ENCODE measurements at regions not wholly inside any gene's neighbourhood (a gene's known extent, or its start where the extent isn't known, plus 50 kb on each side); places are given as distances from the start of the nearest gene placed in this dataset.

DNA sequence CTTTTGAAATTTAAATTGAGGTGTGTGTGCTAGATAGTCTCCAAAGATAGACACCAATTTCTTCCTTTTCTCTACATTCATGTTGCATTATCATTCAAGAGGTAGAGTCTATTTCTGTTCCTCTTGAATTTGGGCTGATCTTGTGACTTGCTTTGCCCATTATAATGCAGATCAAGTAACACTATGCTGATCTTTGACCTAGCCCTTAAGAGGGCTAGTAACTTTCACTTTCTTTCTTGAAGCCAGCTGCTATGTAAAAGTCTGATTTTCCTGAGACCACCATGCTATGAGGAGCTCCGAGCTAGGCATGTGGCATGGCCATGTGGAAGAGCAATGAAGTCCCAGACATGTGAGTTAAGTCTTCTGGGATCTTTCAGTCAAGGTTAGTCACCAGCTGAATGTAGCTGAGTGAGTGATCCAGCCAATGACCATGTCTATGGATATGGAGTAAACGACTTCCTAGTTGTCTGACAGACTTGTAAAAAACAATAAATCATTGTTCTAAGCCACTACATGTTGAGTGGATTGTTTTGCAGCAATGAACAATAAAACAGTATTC is 189.4 kb upstream of the CWC22 start:
- no peak for TF ChIP-seq ZFX (IDR thresholded peaks at IDR 0.05)
- TF ChIP-seq, protein P1, sequence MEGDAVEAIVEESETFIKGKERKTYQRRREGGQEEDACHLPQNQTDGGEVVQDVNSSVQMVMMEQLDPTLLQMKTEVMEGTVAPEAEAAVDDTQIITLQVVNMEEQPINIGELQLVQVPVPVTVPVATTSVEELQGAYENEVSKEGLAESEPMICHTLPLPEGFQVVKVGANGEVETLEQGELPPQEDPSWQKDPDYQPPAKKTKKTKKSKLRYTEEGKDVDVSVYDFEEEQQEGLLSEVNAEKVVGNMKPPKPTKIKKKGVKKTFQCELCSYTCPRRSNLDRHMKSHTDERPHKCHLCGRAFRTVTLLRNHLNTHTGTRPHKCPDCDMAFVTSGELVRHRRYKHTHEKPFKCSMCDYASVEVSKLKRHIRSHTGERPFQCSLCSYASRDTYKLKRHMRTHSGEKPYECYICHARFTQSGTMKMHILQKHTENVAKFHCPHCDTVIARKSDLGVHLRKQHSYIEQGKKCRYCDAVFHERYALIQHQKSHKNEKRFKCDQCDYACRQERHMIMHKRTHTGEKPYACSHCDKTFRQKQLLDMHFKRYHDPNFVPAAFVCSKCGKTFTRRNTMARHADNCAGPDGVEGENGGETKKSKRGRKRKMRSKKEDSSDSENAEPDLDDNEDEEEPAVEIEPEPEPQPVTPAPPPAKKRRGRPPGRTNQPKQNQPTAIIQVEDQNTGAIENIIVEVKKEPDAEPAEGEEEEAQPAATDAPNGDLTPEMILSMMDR (conservative IDR thresholded peaks at IDR 0.05), result no peak
- H3K27ac ChIP-seq, result no peak overlapping the region

DNA sequence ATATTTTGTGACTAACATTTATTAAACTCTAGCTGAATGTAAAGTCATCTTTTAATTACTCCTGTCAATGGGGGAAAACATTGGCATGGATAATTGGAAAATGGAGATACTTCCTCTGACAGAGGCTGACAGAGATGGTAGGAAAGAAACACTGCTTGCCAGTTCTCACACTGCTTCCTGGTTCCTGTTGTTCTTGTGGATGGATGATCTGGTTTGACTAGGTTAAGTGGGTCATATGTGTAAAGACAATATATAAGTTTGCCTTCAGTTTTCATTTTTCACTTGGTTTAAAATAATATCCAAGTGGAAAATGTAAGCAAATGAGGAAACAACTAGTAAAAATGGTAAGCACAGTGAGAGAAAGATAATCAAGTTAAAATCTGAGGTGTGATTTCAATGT is 188.8 kb upstream of the CWC22 start:
- H3K27ac ChIP-seq, result no peak overlapping the region
- TF ChIP-seq, protein P1 (conservative IDR thresholded peaks at IDR 0.05), result no peak
- no peak for TF ChIP-seq ZFX (IDR thresholded peaks at IDR 0.05)

DNA sequence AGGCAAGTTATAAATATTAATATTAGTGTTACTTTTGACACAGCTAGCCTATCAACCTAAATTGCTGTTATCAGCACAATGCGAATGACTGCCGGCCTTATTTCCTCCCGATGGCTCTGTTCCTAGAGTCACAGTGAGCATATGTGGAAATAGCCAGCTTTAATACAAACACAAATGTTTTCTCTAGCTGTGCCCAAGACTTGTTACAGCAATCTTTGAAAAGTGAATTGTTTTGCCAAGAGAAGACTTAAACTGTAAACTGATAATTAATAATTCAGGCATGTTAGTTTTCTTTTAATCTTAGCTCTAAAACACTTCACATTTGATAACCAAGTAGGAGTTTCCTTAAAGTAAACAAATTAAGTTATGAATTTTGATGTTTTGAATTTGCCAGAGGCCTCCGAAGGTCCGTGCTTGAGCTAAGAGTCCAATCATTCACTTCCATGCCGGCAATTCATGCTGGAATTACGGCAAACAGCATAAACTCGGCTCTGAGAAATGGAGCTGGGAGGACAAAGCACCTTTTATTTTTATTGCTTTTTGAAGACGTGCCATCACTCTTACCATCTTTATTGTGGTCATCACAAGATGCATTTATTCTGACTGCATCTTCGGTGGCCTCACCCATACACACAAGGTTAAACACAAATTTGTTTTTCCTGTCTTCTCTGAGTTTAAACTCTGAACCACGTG is 184.5 kb upstream of the CWC22 start:
- no peak overlapping the region for H3K27ac ChIP-seq

DNA sequence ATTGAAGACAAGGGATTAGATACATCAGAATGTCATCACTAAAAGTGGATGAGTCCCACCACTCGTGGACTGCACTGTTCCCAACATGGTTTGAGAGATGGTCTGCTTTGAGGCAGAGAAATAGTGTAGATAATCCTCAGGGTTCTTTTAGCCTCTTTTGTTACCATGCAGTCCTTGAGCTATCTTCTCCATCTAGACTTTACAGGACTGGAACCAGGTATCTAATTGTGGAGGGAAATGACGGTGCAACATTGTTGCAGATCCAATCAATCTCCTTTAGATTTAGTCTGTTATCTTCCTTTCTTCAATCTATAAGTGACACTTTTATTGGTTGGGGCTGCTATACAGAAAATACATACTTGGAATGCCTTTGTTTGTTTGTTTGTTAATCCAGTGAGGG is 183.8 kb upstream of the CWC22 start:
- H3K27ac ChIP-seq, result no peak overlapping the region
- no peak for TF ChIP-seq ZFX (IDR thresholded peaks at IDR 0.05)
- TF ChIP-seq, protein P1 (conservative IDR thresholded peaks at IDR 0.05), result no peak

More for the DNA sequence above, 184.5 kb upstream of the CWC22 start:
- TF ChIP-seq, protein P1 (conservative IDR thresholded peaks at IDR 0.05), result no peak
- no peak for TF ChIP-seq ZFX (IDR thresholded peaks at IDR 0.05)

DNA sequence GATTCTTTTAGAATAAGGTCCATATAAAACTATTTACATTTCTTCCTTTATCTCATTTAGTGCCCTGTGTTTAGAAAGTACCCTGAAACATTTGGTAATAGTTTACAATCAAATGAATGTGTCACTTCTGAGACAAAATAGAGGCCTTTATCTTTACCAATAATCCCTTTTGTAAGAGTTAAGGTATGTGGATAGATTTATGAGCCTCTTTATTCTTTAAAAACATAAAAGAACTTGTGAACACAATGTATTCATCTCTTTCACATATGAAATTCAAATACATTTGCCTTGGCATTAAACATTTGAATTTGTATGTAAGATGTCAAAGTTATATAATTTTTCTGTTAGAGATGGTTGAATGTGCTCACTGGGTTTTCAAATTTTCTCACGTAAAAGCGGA is 180.5 kb upstream of the CWC22 start:
- TF ChIP-seq, protein P1 (conservative IDR thresholded peaks at IDR 0.05), result no peak
- no peak for TF ChIP-seq ZFX (IDR thresholded peaks at IDR 0.05)
- H3K27ac ChIP-seq, result no peak overlapping the region

DNA sequence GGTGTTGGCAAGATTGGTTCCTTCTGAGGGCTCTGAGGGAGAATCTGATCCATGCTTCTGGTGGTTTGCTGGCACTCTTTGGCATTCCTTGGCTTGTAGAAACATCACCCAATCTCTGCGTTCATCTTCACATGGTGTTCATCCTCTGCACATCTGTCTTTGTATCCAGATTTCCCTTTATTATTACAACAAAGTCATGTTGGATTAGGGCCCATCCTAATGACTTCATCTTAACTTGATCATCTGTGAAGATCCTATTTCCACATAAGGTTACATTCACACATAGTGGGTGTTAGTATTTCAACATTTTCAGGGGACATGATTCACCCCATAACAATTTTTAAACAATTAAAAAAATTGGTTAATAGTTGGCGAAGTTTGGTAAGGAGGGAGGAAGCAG is 177.4 kb upstream of the CWC22 start:
- TF ChIP-seq ZFX (IDR thresholded peaks at IDR 0.05), result no peak
- TF ChIP-seq, protein P1 (conservative IDR thresholded peaks at IDR 0.05), result no peak
- no peak overlapping the region for H3K27ac ChIP-seq

DNA sequence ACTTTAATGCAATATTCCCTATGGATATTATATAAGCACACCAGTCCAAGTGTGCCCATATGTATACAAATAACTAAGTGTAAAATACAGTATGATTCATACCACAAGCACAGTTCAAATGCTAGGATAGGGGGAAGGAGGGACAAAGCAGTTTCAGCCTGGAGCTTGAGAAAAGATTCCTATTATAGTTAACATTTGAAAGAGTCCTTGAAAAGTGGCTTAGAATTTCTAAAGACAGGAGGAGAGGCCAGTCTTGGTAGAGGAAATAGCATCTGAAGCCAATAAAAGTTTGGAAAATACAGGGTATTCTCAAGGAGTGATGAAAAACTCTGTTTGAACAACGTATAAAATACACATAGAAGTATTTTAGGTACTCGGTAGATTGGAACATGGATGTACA is 173.4 kb upstream of the CWC22 start:
- TF ChIP-seq, protein P1 (conservative IDR thresholded peaks at IDR 0.05), result no peak
- TF ChIP-seq ZFX (IDR thresholded peaks at IDR 0.05), result no peak
- H3K27ac ChIP-seq, result no peak overlapping the region

Measured in C4-2B (cell line).